Stimulated activated CD4-positive, alpha-beta T cell treated with anti-CD3 and anti-CD28 coated beads, Interleukin-12 subunit alpha, Interleukin-12 subunit beta, amount 100 ng/mL, for 4 hours (primary cell): ENCODE measurements at regions not wholly inside any gene's neighbourhood (a gene's known extent, or its start where the extent isn't known, plus 50 kb on each side); places are given as distances from the start of the nearest gene placed in this dataset.
A peak's percentile ranks its signal among the peaks of the same experiment; 100 is the strongest.

Experiments
- DNase-seq: peaks from one replicate; pipeline ENCODE4 v3.0.0-alpha.2; 2020

- peak; percentile 41 for DNase-seq
These were observed 157.2 kb downstream of the TM9SF2 start for GRCh38 chr13:99658261-99658991.

GRCh38 chr13:99657848-99658260 lies 156.6 kb downstream of the TM9SF2 start:
- peak; percentile 18 for DNase-seq

- no peak for DNase-seq
These were observed 155.6 kb downstream of the TM9SF2 start for GRCh38 chr13:99656844-99657381.

GRCh38 chr13:99656092-99656745 lies 154.9 kb downstream of the TM9SF2 start:
- DNase-seq: peak; percentile 79

- DNase-seq: peak; percentile 12
These were observed 154.2 kb downstream of the TM9SF2 start for GRCh38 chr13:99655351-99656091.

GRCh38 chr13:99654076-99654475 lies 152.8 kb downstream of the TM9SF2 start:
- DNase-seq: no peak

GRCh38 chr13:99653526-99653925 lies 152.3 kb downstream of the TM9SF2 start:
- DNase-seq: no peak

- no peak for DNase-seq
These were observed 151.6 kb downstream of the TM9SF2 start for GRCh38 chr13:99652901-99653300.

GRCh38 chr13:99652141-99652540 lies 150.9 kb downstream of the TM9SF2 start:
- DNase-seq: no peak

- DNase-seq: no peak
These were observed 149.7 kb downstream of the TM9SF2 start for GRCh38 chr13:99651016-99651415.

GRCh38 chr13:99650410-99650809 lies 149.1 kb downstream of the TM9SF2 start:
- DNase-seq: no peak

GRCh38 chr13:99648927-99649326 lies 147.7 kb downstream of the TM9SF2 start:
- DNase-seq: no peak

- no peak for DNase-seq
These were observed 146.9 kb downstream of the TM9SF2 start for GRCh38 chr13:99648066-99648665.

- no peak for DNase-seq
These were observed 146.3 kb downstream of the TM9SF2 start for GRCh38 chr13:99647596-99647985.

GRCh38 chr13:99646866-99647595 lies 145.8 kb downstream of the TM9SF2 start:
- no peak for DNase-seq

GRCh38 chr13:99642841-99643240 lies 141.6 kb downstream of the TM9SF2 start:
- no peak for DNase-seq

GRCh38 chr13:99642006-99642405 lies 140.7 kb downstream of the TM9SF2 start:
- no peak for DNase-seq

GRCh38 chr13:99640260-99640659 lies 139.0 kb downstream of the TM9SF2 start:
- DNase-seq: no peak

GRCh38 chr13:99639126-99639525 lies 137.9 kb downstream of the TM9SF2 start:
- DNase-seq: no peak

GRCh38 chr13:99636728-99637353 lies 135.6 kb downstream of the TM9SF2 start:
- no peak for DNase-seq

GRCh38 chr13:99636306-99636705 lies 135.0 kb downstream of the TM9SF2 start:
- no peak for DNase-seq

- DNase-seq: no peak
These were observed 133.4 kb downstream of the TM9SF2 start for GRCh38 chr13:99634672-99635071.
